GM12875 (cell line): ENCODE measurements at regions not wholly inside any gene's neighbourhood (a gene's known extent, or its start where the extent isn't known, plus 50 kb on each side); places are given as distances from the start of the nearest gene placed in this dataset.

Source experiments
- H3K4me3 ChIP-seq: one replicate; pipeline ENCODE4 v1.5.1; 2011; ENCODE audit warnings: low read depth, low read length, control low read depth
- TF ChIP-seq, protein P1 (sequence below): IDR thresholded peaks from 2 replicates; pipeline ENCODE4 v1.5.1; 2011; ENCODE audit warnings: low read depth, mild to moderate bottlenecking, control low read depth, inconsistent platforms, low read length, moderate library complexity, borderline replicate concordance; ENCODE audit not compliant: insufficient read depth

GRCh38 chr18:56224669-56225561, 413.5 kb downstream of the TXNL1 start:
- H3K4me3 ChIP-seq, result no peak overlapping the region
- TF ChIP-seq, protein P1, sequence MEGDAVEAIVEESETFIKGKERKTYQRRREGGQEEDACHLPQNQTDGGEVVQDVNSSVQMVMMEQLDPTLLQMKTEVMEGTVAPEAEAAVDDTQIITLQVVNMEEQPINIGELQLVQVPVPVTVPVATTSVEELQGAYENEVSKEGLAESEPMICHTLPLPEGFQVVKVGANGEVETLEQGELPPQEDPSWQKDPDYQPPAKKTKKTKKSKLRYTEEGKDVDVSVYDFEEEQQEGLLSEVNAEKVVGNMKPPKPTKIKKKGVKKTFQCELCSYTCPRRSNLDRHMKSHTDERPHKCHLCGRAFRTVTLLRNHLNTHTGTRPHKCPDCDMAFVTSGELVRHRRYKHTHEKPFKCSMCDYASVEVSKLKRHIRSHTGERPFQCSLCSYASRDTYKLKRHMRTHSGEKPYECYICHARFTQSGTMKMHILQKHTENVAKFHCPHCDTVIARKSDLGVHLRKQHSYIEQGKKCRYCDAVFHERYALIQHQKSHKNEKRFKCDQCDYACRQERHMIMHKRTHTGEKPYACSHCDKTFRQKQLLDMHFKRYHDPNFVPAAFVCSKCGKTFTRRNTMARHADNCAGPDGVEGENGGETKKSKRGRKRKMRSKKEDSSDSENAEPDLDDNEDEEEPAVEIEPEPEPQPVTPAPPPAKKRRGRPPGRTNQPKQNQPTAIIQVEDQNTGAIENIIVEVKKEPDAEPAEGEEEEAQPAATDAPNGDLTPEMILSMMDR, result no peak

GRCh38 chr18:56221195-56222065, 417.0 kb downstream of the TXNL1 start:
- TF ChIP-seq, protein P1, result no peak

DNA sequence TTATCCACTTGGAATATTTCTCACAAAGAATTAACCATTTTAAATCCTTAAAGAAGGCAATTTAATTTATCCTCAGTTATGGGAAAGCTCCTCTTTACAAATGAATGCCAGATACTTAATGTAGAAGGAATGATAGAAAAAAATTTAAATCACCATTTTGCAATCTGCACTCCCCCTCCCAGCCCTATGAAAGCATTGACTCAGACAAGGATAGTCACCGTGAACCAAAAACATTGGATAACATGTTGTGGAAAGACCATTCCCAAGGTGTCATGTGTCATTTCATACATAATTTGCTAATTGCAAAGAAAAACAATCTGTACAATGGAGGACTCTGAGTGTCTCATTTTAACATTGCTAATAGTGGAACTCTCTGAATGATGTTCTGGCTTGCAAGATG, 421.0 kb downstream of the TXNL1 start:
- TF ChIP-seq, protein P1, result no peak

More at GRCh38 chr18:56221195-56222065, 417.0 kb downstream of the TXNL1 start:
- H3K4me3 ChIP-seq, result no peak overlapping the region

DNA sequence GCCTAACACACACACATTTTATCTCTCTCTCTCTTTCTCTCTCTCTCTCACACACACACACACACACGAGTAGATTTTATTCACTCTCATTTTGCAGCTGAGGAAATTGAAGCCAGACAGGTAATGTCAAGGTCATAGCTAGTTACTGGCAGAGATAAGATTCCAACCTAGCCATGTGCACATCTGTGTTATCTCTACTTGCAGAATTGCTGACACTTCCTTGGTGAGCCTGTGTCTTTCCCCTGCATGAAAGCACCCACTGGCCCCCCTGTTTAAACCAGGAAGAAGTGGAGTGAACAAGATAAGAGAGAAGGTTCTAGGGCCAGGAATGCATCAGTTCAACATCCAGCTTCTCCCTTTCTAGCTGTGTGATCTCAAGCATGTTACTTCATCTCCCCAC, 423.7 kb downstream of the TXNL1 start:
- TF ChIP-seq, protein P1, result no peak
- no peak overlapping the region for H3K4me3 ChIP-seq

More for the DNA sequence above, 421.0 kb downstream of the TXNL1 start:
- H3K4me3 ChIP-seq, result no peak overlapping the region

DNA sequence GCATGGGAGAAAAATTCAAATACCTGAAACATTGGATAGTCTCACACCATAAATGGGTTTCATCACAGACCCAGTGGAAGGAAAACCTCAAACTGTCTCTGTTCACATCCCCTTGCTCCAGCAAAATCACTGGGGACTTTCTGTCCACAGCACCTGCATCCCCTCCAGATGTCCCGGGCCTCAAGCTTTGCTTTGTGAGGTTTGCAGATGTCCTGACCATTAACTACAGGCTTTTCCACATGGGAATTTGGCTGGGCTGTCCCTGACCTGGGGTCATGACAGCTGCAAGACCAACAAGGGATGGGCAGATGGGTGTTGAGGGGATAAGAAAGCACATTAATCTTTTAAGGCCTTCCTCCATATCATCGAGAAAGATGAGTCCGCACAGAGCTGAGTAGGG, 427.9 kb downstream of the TXNL1 start:
- no peak overlapping the region for H3K4me3 ChIP-seq
- TF ChIP-seq, protein P1, result no peak

DNA sequence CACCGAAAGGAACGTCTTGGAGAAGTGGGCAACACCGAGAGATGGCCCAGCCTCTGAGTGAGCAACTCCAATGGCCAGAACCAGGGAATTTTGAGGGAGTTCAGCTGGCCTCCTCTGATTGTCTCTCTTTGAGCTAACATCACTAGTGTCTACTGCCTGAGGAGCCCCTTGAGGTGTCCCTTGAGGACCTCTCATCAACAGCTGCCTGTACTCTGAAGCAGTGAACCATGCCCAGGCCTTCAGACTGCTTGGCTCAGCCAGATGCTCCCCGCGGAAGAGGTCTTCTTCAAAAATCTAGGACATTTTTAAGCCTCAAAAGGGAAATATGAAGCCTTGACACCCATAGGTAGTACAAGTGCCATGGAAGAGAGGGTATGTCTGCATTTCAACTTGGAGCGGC, 430.4 kb downstream of the TXNL1 start:
- TF ChIP-seq, protein P1, result no peak
- no peak overlapping the region for H3K4me3 ChIP-seq
